ENCODE measurements at regions not wholly inside any gene's neighbourhood (a gene's known extent, or its start where the extent isn't known, plus 50 kb on each side); places are given as distances from the start of the nearest gene placed in this dataset.

GRCh38 chr5:8908055-8908683 lies 637.7 kb downstream of the SEMA5A start:
- no peak for DNase-seq (ENCODE audit: low spot score)

GRCh38 chr5:8912106-8912505 lies 633.8 kb downstream of the SEMA5A start:
- DNase-seq (ENCODE audit: low spot score) = no peak

DNA sequence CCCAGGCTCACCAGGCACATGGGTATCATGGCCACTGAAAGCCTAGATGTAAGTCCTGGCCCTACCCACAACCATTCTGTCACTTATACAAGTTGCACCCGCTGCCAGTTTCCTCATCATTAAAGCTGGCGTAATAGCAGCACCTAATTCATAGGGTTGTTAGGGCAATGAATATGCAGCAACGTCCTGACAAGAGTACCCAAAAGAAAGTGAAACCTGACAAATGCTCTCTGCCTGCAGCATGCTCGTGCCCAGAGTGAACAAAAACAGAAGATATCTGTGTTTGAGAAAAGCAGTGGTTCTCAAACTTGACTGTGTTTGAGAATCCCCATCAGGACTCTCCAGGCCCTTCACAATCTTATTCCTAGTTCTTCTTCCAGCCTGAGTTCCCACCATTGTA lies 632.4 kb downstream of the SEMA5A start:
- no peak for DNase-seq (ENCODE audit: low spot score)

GRCh38 chr5:8919096-8919495 lies 626.8 kb downstream of the SEMA5A start:
- DNase-seq (ENCODE audit: low spot score) = no peak

DNA sequence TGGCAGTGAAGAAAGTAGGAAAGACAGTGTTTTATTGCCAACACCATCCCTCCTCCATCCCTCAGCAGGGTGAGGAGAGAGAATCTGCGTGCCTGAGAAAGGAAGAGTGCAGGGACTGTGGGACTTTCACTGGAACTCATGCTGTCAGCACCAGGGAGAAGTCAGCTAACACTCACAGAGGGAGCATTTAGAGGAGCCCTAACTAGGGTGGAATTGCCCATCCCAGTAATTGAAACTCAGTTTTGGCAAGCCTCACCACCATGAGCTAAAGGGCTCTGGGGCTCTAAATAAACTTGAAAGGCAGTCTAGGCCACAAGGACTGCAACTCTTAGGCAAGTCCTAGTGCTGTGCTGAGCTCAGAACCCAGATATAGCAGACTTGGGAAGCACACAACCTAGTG lies 622.3 kb downstream of the SEMA5A start:
- DNase-seq (ENCODE audit: low spot score) = no peak

DNA sequence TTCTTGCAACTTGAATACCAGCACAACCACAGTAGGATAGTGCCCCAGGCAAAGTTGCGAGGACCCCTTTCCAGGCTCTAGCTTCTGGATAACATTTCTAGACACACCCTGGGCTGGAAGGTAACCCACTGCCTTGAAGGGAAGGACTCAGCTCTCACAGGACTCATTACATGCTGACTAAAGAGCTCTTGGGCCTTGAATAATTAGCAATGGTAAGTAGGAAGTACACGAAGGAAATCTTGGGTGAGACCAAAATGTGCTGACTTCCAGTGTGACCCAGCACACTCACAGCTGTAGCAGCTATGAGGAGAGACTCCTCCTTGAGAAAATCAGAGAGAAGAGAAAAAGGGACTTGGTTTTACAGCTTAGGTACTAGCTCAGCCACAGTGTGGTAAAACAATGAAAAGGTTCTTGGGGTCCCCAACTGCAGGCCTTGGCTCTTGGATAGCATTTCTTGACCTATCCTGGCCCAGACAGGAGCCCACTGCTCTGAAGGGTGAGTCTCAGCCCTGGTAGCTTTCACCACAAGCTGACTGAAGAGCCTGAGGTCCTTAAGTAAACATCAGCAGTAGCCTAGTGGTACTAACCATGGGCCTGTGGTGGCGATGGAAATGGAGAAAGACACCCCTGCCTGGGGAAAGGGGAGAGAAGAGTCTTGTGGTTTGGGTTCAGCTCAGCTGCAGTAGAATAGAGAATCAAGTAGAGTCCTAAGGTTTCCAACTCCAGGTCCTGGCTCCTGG lies 621.7 kb downstream of the SEMA5A start:
- DNase-seq (ENCODE audit: low spot score) = no peak

DNA sequence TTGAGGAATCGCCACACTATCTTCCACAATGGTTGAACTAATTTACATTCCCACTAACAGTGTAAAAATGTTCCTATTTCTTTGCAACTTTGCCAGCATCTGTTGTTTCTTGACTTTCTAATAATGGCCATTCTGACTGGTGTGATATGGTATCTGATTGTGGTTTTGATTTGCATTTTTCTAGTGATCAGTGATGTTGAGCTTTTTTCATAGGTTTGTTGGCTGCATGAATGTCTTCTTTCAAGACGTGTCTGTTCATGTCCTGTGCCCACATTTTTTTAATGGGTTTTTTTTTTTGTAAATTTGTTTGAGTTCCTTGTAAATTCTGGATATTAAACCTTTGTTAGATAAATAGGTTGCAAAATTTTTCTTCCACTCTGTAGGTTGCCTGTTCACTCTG lies 615.9 kb downstream of the SEMA5A start:
- DNase-seq (ENCODE audit: low spot score) = no peak

DNA sequence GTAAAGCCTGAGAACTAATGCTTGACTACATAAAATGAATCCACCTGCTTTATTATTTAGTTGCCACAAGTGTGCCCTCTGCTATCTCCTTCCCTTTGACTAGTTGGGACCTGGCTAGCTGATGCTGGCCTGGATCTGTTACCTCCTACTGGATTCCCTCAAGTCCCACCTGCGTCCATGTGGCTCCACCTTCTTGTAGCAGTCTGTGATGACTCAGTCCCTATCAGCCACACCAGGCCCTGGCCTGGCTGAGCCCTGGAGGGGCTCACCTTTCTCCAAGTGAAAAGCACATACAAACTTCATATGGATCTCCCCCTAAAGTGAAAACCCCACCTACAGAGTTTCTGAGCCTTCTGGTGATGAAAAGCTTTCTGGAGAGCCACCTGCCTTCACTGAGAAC lies 611.4 kb downstream of the SEMA5A start:
- no peak for DNase-seq (ENCODE audit: low spot score)

DNA sequence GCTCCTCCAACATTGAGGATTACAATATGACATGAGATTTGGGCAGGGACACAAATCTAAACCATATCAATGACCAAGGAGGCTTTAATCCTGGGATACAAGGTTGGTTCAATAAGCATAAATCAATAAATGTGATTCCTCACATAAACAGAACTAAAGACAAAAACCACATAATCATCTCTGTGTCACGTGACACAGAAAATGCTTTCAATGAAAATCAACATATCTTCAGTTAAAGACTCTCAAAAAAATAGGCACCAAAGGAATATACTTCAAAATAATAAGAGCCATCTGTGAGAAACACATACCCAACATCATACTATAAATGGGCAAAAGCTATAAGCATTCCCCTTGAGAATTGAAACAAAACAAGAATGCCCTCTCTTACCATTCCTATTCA lies 604.9 kb downstream of the SEMA5A start:
- DNase-seq (ENCODE audit: low spot score) = no peak

GRCh38 chr5:8943301-8943700 lies 602.6 kb downstream of the SEMA5A start:
- no peak for DNase-seq (ENCODE audit: low spot score)

DNA sequence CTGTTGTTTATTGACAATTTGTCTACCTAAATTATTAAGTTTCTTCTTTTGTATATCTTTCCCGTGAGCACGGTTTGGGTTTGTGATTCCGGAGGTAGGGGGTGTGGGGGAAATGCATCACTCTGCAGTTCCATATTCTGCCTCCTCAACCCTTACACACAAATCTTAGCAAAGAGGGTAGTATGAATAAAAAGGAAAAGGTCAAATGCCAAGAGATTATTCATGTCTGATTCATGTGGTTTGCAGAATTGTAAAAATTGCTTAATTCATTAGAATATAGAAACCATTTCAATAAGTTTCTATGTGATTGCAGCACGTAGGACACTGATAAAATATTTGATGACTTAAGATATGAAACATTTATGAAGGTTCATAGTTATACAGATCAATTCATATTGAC lies 601.9 kb downstream of the SEMA5A start:
- no peak for DNase-seq (ENCODE audit: low spot score)

DNA sequence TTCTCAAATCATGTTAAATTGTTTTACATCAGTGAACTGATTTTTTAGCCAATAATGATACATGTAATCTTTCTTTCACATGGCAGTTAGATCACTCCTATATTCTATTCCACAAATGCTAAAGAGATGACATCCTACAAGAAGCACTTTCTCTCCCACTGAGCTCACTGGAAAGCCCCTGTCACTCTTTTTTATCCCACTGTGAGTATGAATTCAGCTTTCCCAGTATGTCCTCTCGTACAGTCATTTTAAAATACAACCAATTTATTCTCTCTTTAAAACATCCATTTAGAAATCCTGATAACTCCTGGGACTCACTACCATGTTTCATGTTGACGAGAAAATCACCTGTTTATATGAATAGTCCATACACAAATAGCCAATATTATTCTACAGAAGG lies 599.9 kb downstream of the SEMA5A start:
- no peak for DNase-seq (ENCODE audit: low spot score)

GRCh38 chr5:8949908-8950307 lies 596.0 kb downstream of the SEMA5A start:
- DNase-seq (ENCODE audit: low spot score) = no peak

DNA sequence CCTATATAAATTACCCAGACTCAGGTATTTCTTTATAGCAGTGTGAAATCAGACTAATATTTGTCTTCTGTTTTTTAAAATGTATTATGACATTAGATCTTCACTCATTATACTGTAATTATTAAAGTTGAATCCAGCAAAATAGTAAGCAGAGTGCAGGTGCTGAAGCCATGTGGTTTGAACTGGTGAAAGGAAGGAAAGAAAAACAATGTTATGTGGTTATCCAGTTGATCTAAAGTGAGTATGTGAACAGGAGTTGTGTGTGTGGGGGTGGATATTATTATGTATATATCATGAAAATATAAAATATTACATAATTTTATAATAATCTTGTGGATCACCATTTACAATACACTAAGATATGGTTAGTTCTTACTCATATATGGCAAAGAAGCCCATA lies 593.7 kb downstream of the SEMA5A start:
- no peak for DNase-seq (ENCODE audit: low spot score)

DNA sequence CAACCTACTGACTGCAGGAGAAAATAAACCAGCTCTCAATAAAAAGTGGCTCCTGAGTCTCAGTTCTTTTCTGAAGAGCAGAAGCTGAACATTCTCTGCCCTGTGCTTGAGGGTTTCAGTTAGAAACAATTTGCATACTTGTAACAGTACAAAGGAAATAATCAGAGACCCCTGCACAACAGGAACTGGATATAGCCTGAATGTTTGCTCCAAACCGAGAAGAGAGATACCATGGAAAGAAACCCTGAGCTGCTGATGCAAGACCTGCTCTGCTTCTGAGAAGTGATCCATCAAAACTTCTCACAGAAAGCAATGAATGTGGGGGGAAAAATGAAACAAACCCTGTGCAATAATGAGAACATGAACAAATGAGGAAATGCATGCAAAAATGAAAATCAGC lies 592.9 kb downstream of the SEMA5A start:
- DNase-seq (ENCODE audit: low spot score) = no peak

DNA sequence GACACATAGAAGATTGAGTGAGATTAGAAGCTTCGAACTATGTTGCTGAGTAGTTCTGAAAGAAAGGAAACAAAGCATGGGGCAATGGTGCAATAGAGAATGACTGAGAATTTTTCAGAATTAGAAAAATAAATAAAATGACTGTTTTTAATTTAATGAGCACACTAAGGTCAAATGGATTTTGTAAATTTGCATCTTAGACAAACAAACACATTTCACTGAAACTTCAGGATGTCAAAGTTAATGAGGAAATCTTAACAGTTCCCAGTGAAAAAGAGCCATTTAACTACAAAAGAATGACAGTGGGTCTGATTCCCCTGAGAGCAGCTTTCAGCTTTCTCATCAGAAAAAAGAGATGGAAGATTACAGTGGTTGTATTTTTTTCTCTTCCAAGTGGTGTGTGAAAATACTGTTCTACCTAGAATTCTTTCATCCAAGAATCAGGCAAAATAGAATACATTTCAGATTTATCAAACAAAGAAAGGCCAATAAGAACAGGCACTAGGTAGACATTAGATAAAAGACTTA lies 591.9 kb downstream of the SEMA5A start:
- DNase-seq (ENCODE audit: low spot score) = no peak

DNA sequence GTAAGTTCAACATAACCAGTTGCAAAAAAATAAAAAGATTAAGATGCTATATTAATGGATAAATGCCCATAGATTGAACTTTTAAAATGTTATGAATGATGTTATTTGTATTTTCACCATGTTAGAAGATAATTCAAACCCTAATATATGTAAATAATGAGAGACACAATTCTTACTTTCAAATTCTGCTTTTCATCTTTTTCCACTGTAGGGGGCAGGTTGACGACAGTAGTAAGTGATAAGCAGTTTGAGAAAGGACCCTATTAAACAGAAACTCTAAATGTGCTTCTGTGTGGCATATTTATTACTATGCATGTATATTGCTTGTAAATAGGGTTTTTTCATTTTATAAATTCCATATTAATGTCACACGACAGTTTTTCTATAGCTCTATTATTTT lies 591.1 kb downstream of the SEMA5A start:
- DNase-seq (ENCODE audit: low spot score) = no peak

DNA sequence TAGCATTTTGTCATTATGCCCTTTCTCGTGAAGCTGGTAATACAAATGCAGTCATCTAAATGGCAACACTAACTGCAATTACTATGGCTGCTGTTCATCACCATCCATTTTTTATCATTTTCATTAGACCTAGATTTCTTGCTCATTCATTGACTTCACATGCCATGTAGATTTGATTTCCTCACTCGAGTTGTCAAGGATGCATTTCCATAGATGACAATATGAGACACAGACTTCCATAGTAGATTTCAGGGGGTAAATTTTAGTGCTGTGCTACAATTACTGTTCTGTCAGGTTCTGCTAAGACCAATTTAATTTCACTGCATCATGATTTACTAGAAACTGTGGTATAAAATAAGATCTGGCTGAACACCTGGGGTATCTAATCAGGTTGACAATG lies 589.2 kb downstream of the SEMA5A start:
- DNase-seq (ENCODE audit: low spot score) = no peak

DNA sequence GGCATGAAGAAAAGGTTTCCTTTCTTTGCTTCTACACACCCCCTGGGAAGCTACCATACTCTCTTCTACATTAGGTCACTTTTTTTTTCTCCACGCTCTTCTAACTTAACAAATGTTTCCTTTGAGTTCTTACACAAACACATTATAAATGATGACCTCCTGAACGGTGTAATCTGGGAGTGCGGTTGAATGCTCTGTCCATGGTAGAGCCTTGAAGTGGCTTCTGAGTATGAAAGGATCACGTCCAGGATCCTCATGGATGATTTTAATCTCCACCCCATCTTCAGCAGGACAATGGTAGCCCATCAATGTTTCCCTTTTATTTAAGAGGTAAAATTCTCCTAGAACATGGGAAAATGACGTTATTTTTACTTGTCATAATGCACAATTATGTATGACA lies 587.3 kb downstream of the SEMA5A start:
- DNase-seq (ENCODE audit: low spot score) = no peak

DNA sequence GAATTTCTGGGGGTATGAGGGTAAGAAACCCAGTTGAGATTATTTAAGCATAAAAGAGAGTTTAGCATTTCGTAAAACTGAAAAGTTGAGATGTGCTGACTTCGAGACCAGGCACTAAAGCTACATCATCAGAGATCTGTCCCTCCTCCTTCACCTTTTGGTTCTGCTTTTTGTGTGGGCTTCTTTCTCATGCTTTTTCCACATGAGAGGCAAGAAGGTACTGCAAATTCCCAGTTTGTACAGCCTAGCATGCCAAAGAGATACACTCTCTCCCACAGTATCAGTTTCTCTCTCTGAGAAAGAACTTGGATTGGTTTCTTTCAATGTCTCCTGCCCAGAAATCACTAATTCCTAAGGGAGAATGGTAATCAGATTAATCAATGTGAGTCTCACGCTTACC lies 584.7 kb downstream of the SEMA5A start:
- no peak for DNase-seq (ENCODE audit: low spot score)

DNA sequence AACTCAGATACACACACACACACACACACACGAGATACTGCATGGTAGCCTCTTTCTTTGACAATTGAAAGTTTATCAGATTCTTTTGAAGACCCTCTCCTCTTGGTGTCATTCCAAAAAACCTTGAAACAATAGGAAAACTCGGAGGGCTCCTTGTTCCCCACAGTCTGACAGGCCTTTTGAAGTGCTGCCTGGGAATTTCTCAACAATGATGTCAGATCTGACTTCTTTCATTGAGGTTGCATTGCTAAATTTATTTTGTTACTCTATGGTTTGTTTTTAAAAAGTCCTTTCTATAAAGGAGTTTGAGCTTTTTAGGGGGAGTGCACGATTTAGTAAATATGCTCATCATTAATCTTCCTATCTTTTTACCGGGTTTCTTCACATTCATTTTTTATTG lies 583.9 kb downstream of the SEMA5A start:
- DNase-seq (ENCODE audit: low spot score) = no peak

DNA sequence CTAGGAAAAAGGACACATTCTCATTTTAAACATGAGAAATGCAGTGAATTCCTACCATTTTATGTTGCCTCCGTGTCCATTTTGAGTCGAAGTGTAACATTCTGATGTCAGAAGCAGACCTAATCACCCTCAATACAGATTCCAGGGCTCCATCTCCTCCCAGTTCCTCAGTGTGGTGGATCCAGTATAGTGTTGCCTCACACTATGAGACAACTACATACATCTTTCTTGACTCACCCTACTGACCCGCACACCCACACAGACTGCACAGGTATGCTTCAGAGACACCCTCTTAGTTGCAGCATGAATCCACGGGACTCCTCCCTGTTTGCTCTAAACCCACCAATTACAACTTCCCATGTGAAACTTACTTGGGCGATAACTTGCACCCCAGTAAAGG lies 564.9 kb downstream of the SEMA5A start:
- DNase-seq (ENCODE audit: low spot score) = no peak

- no peak for DNase-seq (ENCODE audit: low spot score)
Observed at GRCh38 chr5:8981496-8981895, 564.4 kb downstream of the SEMA5A start.

DNA sequence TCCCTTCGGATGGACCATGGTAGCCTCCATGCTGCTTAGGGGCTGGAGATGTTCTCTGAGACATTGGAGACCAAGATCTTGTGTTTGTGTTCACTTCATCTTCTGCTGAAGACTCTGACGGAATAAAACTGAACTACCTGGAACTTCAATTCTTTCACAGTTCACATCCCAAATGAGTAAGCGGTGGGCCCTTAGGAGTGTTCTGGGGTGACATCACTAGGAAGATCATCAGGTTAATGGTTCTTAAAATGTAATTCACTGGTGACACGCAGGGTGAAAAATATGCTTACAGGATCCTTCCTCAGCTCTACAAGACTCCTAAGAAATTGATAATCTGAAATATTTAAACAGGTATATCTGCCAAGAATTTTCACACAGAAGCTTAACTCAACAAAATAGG lies 561.5 kb downstream of the SEMA5A start:
- no peak for DNase-seq (ENCODE audit: low spot score)
